NCI-H82 treated with DMSO at 0.1 percent for 48 hours (cell line): ENCODE measurements at regions not wholly inside any gene's neighbourhood (a gene's known extent, or its start where the extent isn't known, plus 50 kb on each side); places are given as distances from the start of the nearest gene placed in this dataset.

ENCODE experiments used
- DNase-seq: peaks from one replicate; lab custom pipeline; 2025; ENCODE audit not compliant: unreplicated experiment; lab: John Stamatoyannopoulos, UW

DNA sequence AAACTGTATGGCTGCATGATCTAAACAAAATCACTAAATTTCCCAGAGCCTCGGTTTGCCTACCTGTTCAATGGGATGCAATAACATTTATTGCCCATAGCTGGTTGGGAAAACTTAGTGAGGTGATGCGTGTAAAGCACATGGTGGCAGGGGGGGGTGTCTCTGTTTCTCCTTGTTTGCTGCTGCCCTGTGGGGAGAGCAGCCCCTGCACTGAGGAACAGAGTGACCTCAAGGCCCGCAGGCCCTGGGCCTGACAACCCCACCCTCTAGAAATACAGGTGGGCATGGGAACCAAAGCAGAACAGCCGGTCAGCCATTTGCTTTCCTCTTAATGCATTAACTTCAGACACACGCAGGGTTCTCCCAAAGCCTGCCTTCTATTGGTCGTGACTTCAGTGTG is 55.1 kb upstream of the SLC66A3 start:
- no peak for DNase-seq

DNA sequence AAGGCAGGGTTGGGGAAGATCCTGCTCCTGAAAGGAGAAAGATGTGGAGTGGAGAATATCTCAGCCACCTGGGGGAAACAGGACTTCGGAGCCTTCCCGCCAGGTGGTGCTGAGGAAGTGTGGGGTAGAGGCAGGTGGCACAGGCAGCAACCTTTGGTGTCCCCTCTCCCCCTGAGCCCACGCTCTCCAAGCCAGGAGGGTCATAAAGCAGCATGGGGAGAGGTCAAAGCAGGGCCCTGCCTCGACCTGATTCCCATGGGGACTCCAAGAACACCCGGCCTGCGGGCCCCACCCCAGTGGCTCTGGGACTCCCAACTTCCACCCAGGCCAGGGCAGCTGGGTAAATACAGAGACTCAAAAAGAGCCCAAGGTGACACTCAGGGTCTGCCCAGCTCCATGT is 54.3 kb upstream of the SLC66A3 start:
- no peak for DNase-seq

DNA sequence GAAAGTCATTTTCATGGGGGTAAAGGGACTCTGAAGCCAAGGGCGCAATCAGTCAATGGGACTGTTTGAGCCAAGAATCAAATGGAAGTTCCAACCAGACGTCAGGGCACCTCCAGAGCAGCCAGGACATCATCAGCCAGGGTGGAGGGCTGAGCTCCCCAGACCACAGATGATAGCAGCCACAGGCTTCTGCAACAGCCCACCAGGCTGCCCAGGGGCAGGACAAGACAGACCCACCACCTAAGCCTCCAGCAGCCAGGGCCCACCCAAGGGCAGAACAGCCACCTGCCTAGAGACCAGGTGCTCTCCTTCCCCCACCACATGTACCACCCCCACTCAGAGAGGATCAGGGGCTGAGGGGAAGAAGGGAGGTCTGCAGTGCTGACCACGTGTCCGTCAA is 53.8 kb upstream of the SLC66A3 start:
- DNase-seq, result no peak

DNA sequence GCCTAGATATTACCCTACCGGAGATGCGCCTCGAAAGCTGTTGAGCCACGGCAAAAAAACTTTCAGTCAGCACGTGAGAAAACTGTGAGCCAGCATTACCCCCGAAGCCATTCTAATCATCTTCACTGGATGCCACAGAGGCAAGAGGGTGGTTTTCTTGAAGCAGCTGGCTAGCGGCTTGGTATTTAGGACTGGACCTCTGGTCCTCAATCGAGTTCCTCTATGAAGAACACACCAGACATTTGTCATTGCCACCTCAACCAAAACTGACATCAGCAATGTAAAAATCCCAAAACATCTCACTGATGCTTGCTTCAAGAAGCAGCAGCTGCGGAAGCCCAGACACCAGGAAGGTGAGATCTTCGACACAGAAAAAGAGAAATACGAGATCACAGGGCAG is 52.8 kb upstream of the SLC66A3 start:
- no peak for DNase-seq

DNA sequence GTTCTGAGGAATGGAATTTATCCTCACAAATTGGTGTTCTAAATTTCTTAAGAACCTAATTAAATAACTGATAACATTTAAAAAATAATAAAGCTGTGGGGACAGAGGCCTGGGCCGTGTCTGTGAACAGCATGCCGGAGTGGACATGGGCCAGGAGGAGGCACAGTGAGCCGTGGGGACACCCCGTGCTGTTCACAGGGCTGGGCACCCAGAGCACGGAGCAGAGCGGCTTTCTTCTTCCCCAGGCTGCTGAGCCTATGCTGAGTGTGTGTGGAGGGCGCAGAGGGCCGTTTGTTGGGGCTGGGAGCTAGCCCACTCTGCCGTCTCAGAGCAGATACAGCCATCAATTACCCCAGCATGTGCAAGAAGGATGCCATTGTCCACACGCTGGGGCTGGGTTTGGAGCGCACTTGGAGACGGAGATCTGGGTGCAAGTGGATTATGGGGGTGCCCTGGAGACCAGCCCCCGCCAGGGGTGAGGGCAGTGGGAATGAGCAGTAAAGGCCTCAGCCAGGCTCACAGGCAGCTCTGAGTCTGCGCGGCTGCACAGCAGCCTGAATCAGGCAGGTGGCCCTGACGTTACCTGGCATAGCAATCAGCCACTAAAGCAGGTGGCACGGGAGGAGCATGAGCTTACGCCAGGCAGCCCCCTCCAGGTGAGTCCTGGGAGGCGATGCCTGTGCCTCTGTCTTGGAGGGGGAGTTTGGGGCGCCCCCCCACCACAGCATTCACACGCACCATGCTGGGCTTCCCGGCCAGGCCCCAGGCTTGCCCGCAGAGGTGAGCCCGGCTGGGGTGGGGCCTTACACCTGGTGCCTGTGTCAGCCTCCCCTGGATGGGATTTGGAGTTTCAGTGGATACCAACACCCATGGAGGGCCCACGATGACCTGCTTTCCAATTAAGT is 52.1 kb upstream of the SLC66A3 start:
- no peak for DNase-seq

DNA sequence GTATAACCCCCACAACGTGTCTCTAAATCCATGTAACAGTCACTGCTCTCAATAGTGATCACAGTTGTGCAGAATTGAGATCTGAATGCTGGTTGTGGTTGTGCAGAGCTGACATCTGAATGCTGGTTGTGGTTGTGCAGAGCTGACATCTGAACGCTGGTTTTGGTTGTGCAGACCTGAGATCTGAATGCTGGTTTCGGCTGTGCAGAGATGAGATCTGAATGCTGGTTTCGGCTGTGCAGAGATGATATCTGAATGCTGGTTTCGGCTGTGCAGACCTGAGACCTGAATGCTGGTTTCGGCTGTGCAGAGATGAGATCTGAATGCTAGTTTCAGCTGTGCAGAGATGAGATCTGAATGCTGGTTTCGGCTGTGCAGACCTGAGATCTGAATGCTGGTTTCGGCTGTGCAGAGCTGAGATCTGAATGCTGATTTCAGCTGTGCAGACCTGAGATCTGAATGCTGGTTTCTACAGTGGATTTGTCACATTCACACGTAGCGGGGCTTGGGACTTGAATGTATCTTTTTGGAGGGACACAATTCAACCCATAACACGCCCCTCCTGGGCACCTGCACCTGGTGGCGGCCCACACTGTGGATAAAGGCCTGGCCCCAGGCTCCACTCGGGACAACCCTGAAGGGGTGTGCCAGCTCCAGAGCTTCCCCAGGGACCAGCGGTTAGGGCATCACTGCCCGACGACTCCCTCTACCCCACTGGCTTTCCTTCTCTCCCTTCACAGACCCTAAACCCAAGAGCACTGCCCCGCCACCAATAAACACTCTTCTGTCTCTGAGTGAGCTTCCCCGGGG is 51.1 kb upstream of the SLC66A3 start:
- DNase-seq, result no peak

DNA sequence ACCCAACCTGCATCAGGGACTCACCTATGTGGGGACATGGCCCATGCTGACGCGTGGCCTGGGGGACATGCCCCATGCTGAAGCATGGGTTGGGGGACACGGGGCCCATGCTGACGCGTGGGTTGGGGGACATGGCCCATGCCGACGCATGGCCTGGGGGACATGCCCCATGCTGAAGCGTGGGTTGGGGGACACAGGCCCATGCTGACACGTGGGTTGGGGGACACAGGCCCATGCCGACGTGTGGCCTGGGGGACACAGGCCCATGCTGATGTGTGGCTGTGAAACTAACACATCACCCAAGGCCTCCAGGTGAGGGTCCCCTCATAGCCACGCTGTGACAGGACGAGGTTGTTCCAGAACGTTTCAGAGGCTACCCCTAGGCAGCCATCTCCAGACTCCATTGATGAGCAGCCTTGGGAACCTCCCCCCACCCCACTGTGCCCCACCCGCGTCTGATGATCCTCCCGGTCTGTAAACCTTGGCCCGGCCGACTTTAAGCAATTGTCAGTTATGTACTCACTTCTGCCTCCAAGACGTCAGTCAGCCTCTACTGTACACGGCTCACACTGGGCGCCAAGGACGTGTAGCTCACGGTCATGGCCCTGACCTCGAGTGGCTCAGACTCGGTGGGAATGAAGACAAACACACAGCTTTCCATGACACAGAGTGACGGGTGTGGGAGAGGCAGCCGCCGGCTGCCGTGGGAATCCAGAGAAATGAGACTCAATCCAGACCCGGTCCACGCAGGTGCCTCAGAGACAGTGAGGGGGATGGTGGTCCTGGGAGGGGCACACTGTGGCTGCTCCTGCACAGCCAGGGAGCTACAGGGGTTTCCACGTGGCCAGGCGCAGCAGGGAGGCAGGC is 50.2 kb upstream of the SLC66A3 start:
- DNase-seq, result no peak
